HepG2 (cell line): ENCODE measurements at regions not wholly inside any gene's neighbourhood (a gene's known extent, or its start where the extent isn't known, plus 50 kb on each side); places are given as distances from the start of the nearest gene placed in this dataset.

Experiments used
- ELF1 ChIP-seq: sonication (generic); formaldehyde crosslinking; IDR thresholded peaks from 2 replicates; pipeline ENCODE4 v1.4.0; 2020; ENCODE audit warnings: missing genetic modification reagents
- HNRNPUL1 ChIP-seq: fragments of 200-400 bp; formaldehyde crosslinking; IDR thresholded peaks from 2 replicates; pipeline ENCODE4 v1.6.1; 2017; ENCODE audit warnings: low read depth, mild to moderate bottlenecking, low read length, moderate library complexity
- MAFF ChIP-seq: IDR thresholded peaks from 2 replicates; pipeline ENCODE4 v1.6.1; 2011; ENCODE audit warnings: low read depth, low read length, improper control_type of control experiment
- MIER2 ChIP-seq: IDR thresholded peaks from 2 replicates; pipeline ENCODE4 v1.6.1; 2016; ENCODE audit warnings: missing biosample characterization, missing genetic modification reagents
- NR0B2 ChIP-seq: sonication (generic); formaldehyde crosslinking; IDR thresholded peaks from 2 replicates; pipeline ENCODE4 v1.4.0; 2020; ENCODE audit warnings: mild to moderate bottlenecking, missing genetic modification reagents
- PATZ1 ChIP-seq: sonication (generic); formaldehyde crosslinking; IDR thresholded peaks from 2 replicates; pipeline ENCODE4 v1.4.0; 2020; ENCODE audit warnings: missing genetic modification reagents
- SAFB2 ChIP-seq: sonication (generic); formaldehyde crosslinking; IDR thresholded peaks from 2 replicates; pipeline ENCODE4 v1.5.1; 2020; ENCODE audit warnings: missing genetic modification reagents, low read depth, mild to moderate bottlenecking, borderline replicate concordance
- TAF1 ChIP-seq: sonication (generic); formaldehyde crosslinking; IDR thresholded peaks from 2 replicates; pipeline ENCODE4 v1.4.0; 2020; ENCODE audit warnings: missing genetic modification reagents
- ZBTB1 ChIP-seq: sonication (generic); formaldehyde crosslinking; IDR thresholded peaks from 2 replicates; pipeline ENCODE4 v1.4.0; 2020; ENCODE audit warnings: missing genetic modification reagents, borderline replicate concordance
- ZNF205 ChIP-seq: IDR thresholded peaks from 2 replicates; pipeline ENCODE4 v1.6.1; 2018; ENCODE audit warnings: missing biosample characterization, missing genetic modification reagents
- ZNF274 ChIP-seq: sonication (generic); formaldehyde crosslinking; IDR thresholded peaks from 2 replicates; pipeline ENCODE4 v1.5.1; 2020; ENCODE audit warnings: mild to moderate bottlenecking, missing genetic modification reagents
- ZNF549 ChIP-seq: sonication (generic); formaldehyde crosslinking; IDR thresholded peaks from 2 replicates; pipeline ENCODE4 v1.5.0; 2020; ENCODE audit warnings: missing genetic modification reagents
- ZNF589 ChIP-seq: sonication (generic); formaldehyde crosslinking; conservative IDR thresholded peaks from 2 replicates; pipeline ENCODE4 v1.8.0; 2022; ENCODE audit warnings: mild to moderate bottlenecking, moderate library complexity, missing genetic modification reagents
- ZNF674 ChIP-seq: sonication (generic); formaldehyde crosslinking; IDR thresholded peaks from 2 replicates; pipeline ENCODE4 v1.5.0; 2020; ENCODE audit warnings: low read depth, mild to moderate bottlenecking, missing genetic modification reagents
- TF ChIP-seq, protein P1 (sequence below): IDR thresholded peaks from 2 replicates; pipeline ENCODE4 v1.6.1; 2016; ENCODE audit warnings: low read depth, missing genetic modification reagents, missing compliant biosample characterization
- TF ChIP-seq, protein P2 (sequence below): sonication (generic); formaldehyde crosslinking; IDR thresholded peaks from 2 replicates; pipeline ENCODE4 v1.8.0; 2022; ENCODE audit warnings: mild to moderate bottlenecking, missing genetic modification reagents, moderate library complexity
- TF ChIP-seq, protein P3 (sequence below): sonication (generic); formaldehyde crosslinking; conservative IDR thresholded peaks from 2 replicates; pipeline ENCODE4 v1.5.0; 2020; ENCODE audit warnings: missing genetic modification reagents
- TF ChIP-seq, protein P4 (sequence below): sonication (generic); formaldehyde crosslinking; IDR thresholded peaks from 2 replicates; pipeline ENCODE4 v1.8.0; 2022; ENCODE audit warnings: missing genetic modification reagents, mild to moderate bottlenecking, borderline replicate concordance

DNA sequence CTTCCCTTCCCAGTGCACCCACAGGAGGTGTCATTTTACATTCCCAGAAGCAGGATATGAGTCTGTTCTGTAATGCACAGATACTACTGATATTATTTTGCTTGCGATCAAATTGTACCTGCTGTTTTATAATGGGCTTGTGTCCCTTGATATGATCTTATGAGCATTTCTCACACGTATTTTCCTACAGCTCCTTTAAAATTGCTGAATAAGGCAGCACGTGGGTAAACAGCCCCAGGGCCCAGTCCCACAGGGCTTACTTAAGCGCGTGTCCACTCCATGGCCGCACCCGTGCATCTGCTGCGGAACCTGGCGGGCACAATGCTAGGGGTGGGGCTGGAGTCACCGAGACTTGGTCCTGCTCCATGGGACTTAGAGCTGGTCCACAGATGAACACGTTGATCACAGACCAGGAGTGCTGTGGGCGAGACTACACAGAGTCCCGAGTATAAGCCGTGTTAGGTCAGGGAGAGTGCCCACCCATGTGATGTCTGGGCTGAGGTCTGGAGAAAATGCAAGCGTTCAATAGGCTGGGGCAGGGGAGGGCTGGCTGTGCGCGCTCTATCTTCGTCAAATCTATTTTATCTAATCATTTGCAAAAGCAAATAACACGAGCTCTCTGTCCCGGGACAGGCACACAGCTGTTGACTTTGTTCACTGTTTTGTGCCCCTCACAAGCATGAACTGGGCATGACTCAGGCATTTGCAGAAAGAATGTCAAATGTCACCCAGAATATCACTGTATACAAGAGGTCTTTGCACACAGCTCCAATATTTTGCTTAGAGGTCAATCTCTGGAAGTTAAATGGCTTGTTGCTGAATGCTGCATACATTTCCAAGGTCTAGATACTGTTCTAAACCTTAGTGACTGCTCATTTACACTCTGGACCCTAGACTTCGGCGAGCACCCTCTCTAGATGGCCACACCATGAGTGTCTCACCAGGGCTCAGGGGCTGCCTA is 119.3 kb downstream of the CRYAA start (continued):
- TF ChIP-seq SAFB2 (CRISPR knock-in tag) (no peak), MAFF (peak; percentile 54), ZNF589 (CRISPR knock-in tag) (no peak), ZNF674 (CRISPR knock-in tag) (no peak), TAF1 (CRISPR knock-in tag) (no peak), NR0B2 (CRISPR knock-in tag) (no peak), ZNF549 (CRISPR knock-in tag) (no peak), ZNF205 (no peak), HNRNPUL1 (no peak), PATZ1 (CRISPR knock-in tag) (peak; percentile 82), ZNF274 (CRISPR knock-in tag) (no peak), MIER2 (CRISPR knock-in tag) (peak; percentile 58; the same call in 1 of the 2 replicates), ELF1 (CRISPR knock-in tag) (no peak), ZBTB1 (no peak)
- TF ChIP-seq, protein P1, sequence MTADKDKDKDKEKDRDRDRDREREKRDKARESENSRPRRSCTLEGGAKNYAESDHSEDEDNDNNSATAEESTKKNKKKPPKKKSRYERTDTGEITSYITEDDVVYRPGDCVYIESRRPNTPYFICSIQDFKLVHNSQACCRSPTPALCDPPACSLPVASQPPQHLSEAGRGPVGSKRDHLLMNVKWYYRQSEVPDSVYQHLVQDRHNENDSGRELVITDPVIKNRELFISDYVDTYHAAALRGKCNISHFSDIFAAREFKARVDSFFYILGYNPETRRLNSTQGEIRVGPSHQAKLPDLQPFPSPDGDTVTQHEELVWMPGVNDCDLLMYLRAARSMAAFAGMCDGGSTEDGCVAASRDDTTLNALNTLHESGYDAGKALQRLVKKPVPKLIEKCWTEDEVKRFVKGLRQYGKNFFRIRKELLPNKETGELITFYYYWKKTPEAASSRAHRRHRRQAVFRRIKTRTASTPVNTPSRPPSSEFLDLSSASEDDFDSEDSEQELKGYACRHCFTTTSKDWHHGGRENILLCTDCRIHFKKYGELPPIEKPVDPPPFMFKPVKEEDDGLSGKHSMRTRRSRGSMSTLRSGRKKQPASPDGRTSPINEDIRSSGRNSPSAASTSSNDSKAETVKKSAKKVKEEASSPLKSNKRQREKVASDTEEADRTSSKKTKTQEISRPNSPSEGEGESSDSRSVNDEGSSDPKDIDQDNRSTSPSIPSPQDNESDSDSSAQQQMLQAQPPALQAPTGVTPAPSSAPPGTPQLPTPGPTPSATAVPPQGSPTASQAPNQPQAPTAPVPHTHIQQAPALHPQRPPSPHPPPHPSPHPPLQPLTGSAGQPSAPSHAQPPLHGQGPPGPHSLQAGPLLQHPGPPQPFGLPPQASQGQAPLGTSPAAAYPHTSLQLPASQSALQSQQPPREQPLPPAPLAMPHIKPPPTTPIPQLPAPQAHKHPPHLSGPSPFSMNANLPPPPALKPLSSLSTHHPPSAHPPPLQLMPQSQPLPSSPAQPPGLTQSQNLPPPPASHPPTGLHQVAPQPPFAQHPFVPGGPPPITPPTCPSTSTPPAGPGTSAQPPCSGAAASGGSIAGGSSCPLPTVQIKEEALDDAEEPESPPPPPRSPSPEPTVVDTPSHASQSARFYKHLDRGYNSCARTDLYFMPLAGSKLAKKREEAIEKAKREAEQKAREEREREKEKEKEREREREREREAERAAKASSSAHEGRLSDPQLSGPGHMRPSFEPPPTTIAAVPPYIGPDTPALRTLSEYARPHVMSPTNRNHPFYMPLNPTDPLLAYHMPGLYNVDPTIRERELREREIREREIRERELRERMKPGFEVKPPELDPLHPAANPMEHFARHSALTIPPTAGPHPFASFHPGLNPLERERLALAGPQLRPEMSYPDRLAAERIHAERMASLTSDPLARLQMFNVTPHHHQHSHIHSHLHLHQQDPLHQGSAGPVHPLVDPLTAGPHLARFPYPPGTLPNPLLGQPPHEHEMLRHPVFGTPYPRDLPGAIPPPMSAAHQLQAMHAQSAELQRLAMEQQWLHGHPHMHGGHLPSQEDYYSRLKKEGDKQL (CRISPR knock-in tag): peak; percentile 60
- TF ChIP-seq, protein P2, sequence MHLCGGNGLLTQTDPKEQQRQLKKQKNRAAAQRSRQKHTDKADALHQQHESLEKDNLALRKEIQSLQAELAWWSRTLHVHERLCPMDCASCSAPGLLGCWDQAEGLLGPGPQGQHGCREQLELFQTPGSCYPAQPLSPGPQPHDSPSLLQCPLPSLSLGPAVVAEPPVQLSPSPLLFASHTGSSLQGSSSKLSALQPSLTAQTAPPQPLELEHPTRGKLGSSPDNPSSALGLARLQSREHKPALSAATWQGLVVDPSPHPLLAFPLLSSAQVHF (CRISPR knock-in tag): no peak
- TF ChIP-seq, protein P3, sequence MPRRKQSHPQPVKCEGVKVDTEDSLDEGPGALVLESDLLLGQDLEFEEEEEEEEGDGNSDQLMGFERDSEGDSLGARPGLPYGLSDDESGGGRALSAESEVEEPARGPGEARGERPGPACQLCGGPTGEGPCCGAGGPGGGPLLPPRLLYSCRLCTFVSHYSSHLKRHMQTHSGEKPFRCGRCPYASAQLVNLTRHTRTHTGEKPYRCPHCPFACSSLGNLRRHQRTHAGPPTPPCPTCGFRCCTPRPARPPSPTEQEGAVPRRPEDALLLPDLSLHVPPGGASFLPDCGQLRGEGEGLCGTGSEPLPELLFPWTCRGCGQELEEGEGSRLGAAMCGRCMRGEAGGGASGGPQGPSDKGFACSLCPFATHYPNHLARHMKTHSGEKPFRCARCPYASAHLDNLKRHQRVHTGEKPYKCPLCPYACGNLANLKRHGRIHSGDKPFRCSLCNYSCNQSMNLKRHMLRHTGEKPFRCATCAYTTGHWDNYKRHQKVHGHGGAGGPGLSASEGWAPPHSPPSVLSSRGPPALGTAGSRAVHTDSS (CRISPR knock-in tag): no peak
- TF ChIP-seq, protein P4, sequence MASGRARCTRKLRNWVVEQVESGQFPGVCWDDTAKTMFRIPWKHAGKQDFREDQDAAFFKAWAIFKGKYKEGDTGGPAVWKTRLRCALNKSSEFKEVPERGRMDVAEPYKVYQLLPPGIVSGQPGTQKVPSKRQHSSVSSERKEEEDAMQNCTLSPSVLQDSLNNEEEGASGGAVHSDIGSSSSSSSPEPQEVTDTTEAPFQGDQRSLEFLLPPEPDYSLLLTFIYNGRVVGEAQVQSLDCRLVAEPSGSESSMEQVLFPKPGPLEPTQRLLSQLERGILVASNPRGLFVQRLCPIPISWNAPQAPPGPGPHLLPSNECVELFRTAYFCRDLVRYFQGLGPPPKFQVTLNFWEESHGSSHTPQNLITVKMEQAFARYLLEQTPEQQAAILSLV (CRISPR knock-in tag): no peak
